GM12892 (cell line): ENCODE measurements at regions not wholly inside any gene's neighbourhood (a gene's known extent, or its start where the extent isn't known, plus 50 kb on each side); places are given as distances from the start of the nearest gene placed in this dataset.

Experiments
- POLR2A ChIP-seq: IDR thresholded peaks from 2 replicates; pipeline ENCODE4 v1.6.1; 2011; ENCODE audit warnings: low read depth, low read length, control low read depth
- POLR2AphosphoS5 ChIP-seq: IDR thresholded peaks from 2 replicates; pipeline ENCODE4 v1.6.1; 2011; ENCODE audit warnings: low read depth, low read length, control low read depth
- TAF1 ChIP-seq: IDR thresholded peaks from 2 replicates; pipeline ENCODE4 v1.6.1; 2011; ENCODE audit warnings: low read depth, mild to moderate bottlenecking, control low read depth, low read length, borderline replicate concordance

- TF ChIP-seq POLR2AphosphoS5 (no peak), POLR2A (no peak), TAF1 (no peak)
These were observed 75.0 kb upstream of the FCN1 start for GRCh38 chr9:134992755-134993124.
